Stimulated activated naive CD8-positive, alpha-beta T cell treated with anti-CD3 and anti-CD28 coated beads, Interleukin-15, Interleukin-2, amounts not matched to agents 100 U/mL and 50 U/mL, for 24 hours (primary cell): ENCODE measurements at regions not wholly inside any gene's neighbourhood (a gene's known extent, or its start where the extent isn't known, plus 50 kb on each side); places are given as distances from the start of the nearest gene placed in this dataset.
"Not testable (repeated sequence)": the region's sequence is repeated elsewhere in the genome, so short reads cannot be mapped to it uniquely, and the experiment has no call there.

Experiments used
- ATAC-seq: fragments of 150-1000 bp; cut with Tn5 transposase; one replicate; pipeline ENCODE4 v1.10.0; 2021
- DNase-seq: peaks from one replicate; pipeline ENCODE4 v3.0.0; 2021

GRCh38 chr6:66264376-66264775 is 557.4 kb upstream of the EYS start:
- DNase-seq (no peak), ATAC-seq (no peak)

- not testable (repeated sequence) for DNase-seq, ATAC-seq
These were observed 551.9 kb upstream of the EYS start for GRCh38 chr6:66258731-66259487.

- no peak for ATAC-seq
- DNase-seq = no peak
These were observed 538.2 kb upstream of the EYS start for GRCh38 chr6:66245231-66245630.

GRCh38 chr6:66238851-66239250 is 531.8 kb upstream of the EYS start:
- ATAC-seq (no peak), DNase-seq (no peak)

- ATAC-seq (no peak), DNase-seq (no peak)
These were observed 525.9 kb upstream of the EYS start for GRCh38 chr6:66232890-66233289.

- no peak for ATAC-seq
- no peak for DNase-seq
These were observed 523.6 kb upstream of the EYS start for GRCh38 chr6:66230591-66230990.

GRCh38 chr6:66226109-66226508 is 519.1 kb upstream of the EYS start:
- no peak for ATAC-seq
- no peak for DNase-seq

- no peak for ATAC-seq
- no peak for DNase-seq
These were observed 503.9 kb upstream of the EYS start for GRCh38 chr6:66210964-66211363.

GRCh38 chr6:66200390-66200789 is 493.4 kb upstream of the EYS start:
- ATAC-seq (no peak), DNase-seq (no peak)

- ATAC-seq (no peak), DNase-seq (no peak)
These were observed 492.1 kb upstream of the EYS start for GRCh38 chr6:66199171-66199570.

- no peak for DNase-seq
- ATAC-seq = no peak
These were observed 491.1 kb upstream of the EYS start for GRCh38 chr6:66198062-66198624.

- ATAC-seq (no peak), DNase-seq (no peak)
These were observed 483.8 kb upstream of the EYS start for GRCh38 chr6:66190858-66191257.

- no peak for DNase-seq
- ATAC-seq = no peak
These were observed 482.9 kb upstream of the EYS start for GRCh38 chr6:66189915-66190314.

- ATAC-seq = no peak
These were observed 479.7 kb upstream of the EYS start for GRCh38 chr6:66186756-66187155.

GRCh38 chr6:66184091-66184490 is 477.1 kb upstream of the EYS start:
- ATAC-seq (no peak), DNase-seq (no peak)

More at GRCh38 chr6:66186756-66187155, 479.7 kb upstream of the EYS start:
- no peak for DNase-seq

- DNase-seq (no peak), ATAC-seq (no peak)
These were observed 472.3 kb upstream of the EYS start for GRCh38 chr6:66179361-66179760.

- DNase-seq = no peak
- ATAC-seq = no peak
These were observed 466.6 kb upstream of the EYS start for GRCh38 chr6:66173587-66173986.

GRCh38 chr6:66166713-66167112 is 459.7 kb upstream of the EYS start:
- not testable (repeated sequence) for DNase-seq

GRCh38 chr6:66161546-66162108 is 454.6 kb upstream of the EYS start:
- ATAC-seq (no peak), DNase-seq (no peak)

More at GRCh38 chr6:66166713-66167112, 459.7 kb upstream of the EYS start:
- ATAC-seq = not testable (repeated sequence)

GRCh38 chr6:66159937-66160336 is 452.9 kb upstream of the EYS start:
- no peak for ATAC-seq
- DNase-seq = no peak

GRCh38 chr6:66153247-66153646 is 446.2 kb upstream of the EYS start:
- DNase-seq (no peak), ATAC-seq (no peak)

- DNase-seq = no peak
- no peak for ATAC-seq
These were observed 442.1 kb upstream of the EYS start for GRCh38 chr6:66149132-66149531.

- DNase-seq = no peak
- ATAC-seq = no peak
These were observed 438.8 kb upstream of the EYS start for GRCh38 chr6:66145867-66146266.

- ATAC-seq = no peak
These were observed 427.0 kb upstream of the EYS start for GRCh38 chr6:66134021-66134420.

More at GRCh38 chr6:66134021-66134420, 427.0 kb upstream of the EYS start:
- no peak for DNase-seq
